Karpas-422 (cell line): ENCODE measurements at regions not wholly inside any gene's neighbourhood (a gene's known extent, or its start where the extent isn't known, plus 50 kb on each side); places are given as distances from the start of the nearest gene placed in this dataset.
"Not testable (repeated sequence)": the region's sequence is repeated elsewhere in the genome, so short reads cannot be mapped to it uniquely, and the experiment has no call there.

Experiments used
- DNase-seq: peaks from one replicate; pipeline ENCODE4 v3.0.0-alpha.2; 2015
- H2AFZ ChIP-seq: fragments of 200-600 bp; sonication (generic); 2 replicates; pipeline ENCODE4 v1.6.1; 2014; ENCODE audit warnings: antibody characterized with exemption, low read length, mixed read lengths
- H3K27ac ChIP-seq: fragments of 200-600 bp; sonication (generic); 2 replicates; pipeline ENCODE4 v1.5.1; 2014; ENCODE audit warnings: mild to moderate bottlenecking, low read length, moderate library complexity
- H3K27me3 ChIP-seq: fragments of 200-600 bp; sonication (generic); 2 replicates; pipeline ENCODE4 v1.6.1; 2014; ENCODE audit warnings: low read length, mixed read lengths
- H3K36me3 ChIP-seq: fragments of 200-600 bp; sonication (generic); 2 replicates; pipeline ENCODE4 v1.6.1; 2014; ENCODE audit warnings: low read length, mixed read lengths; ENCODE audit not compliant: insufficient read depth
- H3K4me1 ChIP-seq: fragments of 200-600 bp; sonication (generic); 2 replicates; pipeline ENCODE4 v1.6.1; 2014; ENCODE audit warnings: mild to moderate bottlenecking, low read length, mixed read lengths
- H3K4me2 ChIP-seq: fragments of 200-600 bp; sonication (generic); 2 replicates; pipeline ENCODE4 v1.6.1; 2014; ENCODE audit warnings: low read length, low read depth, mild to moderate bottlenecking; ENCODE audit not compliant: poor library complexity, severe bottlenecking
- H3K4me3 ChIP-seq: fragments of 200-600 bp; sonication (generic); 2 replicates; pipeline ENCODE4 v1.5.1; 2014; ENCODE audit warnings: mild to moderate bottlenecking, antibody characterized with exemption, low read length, mixed read lengths
- H3K79me2 ChIP-seq: fragments of 200-600 bp; sonication (generic); 2 replicates; pipeline ENCODE4 v1.6.1; 2014; ENCODE audit warnings: mild to moderate bottlenecking, low read length, mixed read lengths
- H3K9ac ChIP-seq: fragments of 200-600 bp; sonication (generic); 2 replicates; pipeline ENCODE4 v1.6.0; 2014; ENCODE audit warnings: low read length
- H3K9me2 ChIP-seq: fragments of 200-600 bp; sonication (generic), shearing (Covaris generic); replicated peaks from 2 replicates; pipeline ENCODE4 v1.6.0; 2014; ENCODE audit warnings: mild to moderate bottlenecking, low read length, moderate library complexity; ENCODE audit not compliant: insufficient read depth
- H3K9me3 ChIP-seq: fragments of 300-700, 200-600 bp; sonication (generic); 2 replicates; pipeline ENCODE4 v1.6.1; 2014; ENCODE audit warnings: low read length, mixed read lengths
- H4K20me1 ChIP-seq: fragments of 200-600 bp; sonication (generic); 2 replicates; pipeline ENCODE4 v1.6.1; 2014; ENCODE audit warnings: mild to moderate bottlenecking, antibody characterized with exemption, low read length, low read depth; ENCODE audit not compliant: insufficient read depth

DNA sequence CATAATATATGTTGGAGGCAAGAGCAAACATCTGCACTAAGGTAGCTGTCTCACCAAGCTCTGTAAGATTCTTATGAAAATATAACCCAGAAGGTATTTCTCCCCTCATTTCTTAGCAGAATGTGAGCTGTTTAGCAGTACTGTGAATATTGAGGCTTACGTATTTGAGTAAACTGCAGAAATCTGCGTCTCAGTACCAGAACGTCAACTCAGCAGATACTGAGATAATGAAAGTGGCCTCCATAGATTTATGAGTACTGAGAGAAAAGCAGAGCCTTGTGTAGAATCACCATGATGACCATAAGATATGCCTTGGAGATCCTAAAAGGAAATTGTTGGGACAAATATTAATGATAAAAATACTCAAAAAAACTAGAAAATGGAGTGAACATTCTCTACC lies 296.7 kb upstream of the TECRL start:
- Histone ChIP-seq H3K9ac (no peak overlapping the region), H3K27me3 (no peaks in the 10 kb centered on the region), H3K4me2 (no peak overlapping the region), H3K79me2 (no peaks in the 10 kb centered on the region), H3K9me3 (peaks cover 19% of the 10 kb centered on the region), H3K9me2 (no peaks in the 10 kb centered on the region), H3K27ac (no peak overlapping the region), H3K36me3 (no peaks in the 10 kb centered on the region), H4K20me1 (no peaks in the 10 kb centered on the region), H2AFZ (no peak overlapping the region), H3K4me1 (no peaks in the 10 kb centered on the region), H3K4me3 (no peak overlapping the region)
- DNase-seq: no peak

DNA sequence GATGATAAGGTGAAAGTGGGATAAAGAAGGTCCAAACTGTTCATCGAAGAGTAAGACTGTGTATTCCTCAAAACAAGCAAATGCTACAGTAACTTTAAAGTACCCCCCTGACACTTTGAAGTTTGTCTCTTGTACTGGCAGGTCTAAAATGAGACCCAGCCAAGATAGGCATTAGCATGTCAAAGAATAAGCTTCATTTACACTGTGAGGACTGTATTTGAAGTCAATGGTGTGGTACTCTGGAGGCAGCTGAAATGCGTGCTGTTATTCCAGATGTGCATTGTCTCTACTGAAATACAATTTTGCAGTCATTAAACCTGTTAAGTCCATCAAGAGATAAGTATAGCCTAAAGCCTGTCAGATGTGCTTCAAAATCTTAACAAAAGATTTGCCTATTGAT lies 288.9 kb upstream of the TECRL start:
- no peak overlapping the region for H2AFZ ChIP-seq
- H3K4me1 ChIP-seq: no peaks in the 10 kb centered on the region
- H3K4me3 ChIP-seq: no peak overlapping the region

DNA sequence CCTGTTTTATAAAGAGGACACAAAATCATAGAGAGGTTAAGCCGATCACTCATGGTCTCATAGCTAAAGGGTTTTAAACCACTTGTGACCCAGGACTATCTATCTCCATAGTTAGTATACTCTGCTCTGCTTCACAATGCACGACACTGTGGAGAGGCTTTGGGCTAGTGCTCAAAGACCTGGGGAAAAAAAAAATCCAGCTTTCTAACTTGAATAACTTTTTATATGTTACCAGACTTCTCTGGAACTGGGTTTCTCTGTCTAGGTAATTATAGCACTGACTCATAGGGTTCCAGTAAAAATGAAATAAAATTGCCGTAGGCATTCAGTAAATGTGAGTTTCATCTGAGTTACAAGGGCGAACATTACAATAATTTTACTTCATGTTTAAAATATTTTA lies 273.7 kb upstream of the TECRL start:
- Histone ChIP-seq H3K27ac (no peak overlapping the region), H3K4me3 (no peak overlapping the region), H3K9me2 (no peaks in the 10 kb centered on the region), H3K36me3 (no peaks in the 10 kb centered on the region), H3K79me2 (no peaks in the 10 kb centered on the region), H3K27me3 (no peaks in the 10 kb centered on the region), H4K20me1 (no peaks in the 10 kb centered on the region), H2AFZ (no peak overlapping the region), H3K4me2 (no peak overlapping the region), H3K4me1 (no peaks in the 10 kb centered on the region), H3K9me3 (peaks cover 13% of the 10 kb centered on the region; the same call in 1 of the 2 replicates), H3K9ac (no peak overlapping the region)
- DNase-seq: no peak

More for the DNA sequence above, 288.9 kb upstream of the TECRL start:
- no peaks in the 10 kb centered on the region for H3K9me2 ChIP-seq
- no peak overlapping the region for H3K4me2 ChIP-seq
- no peaks in the 10 kb centered on the region for H3K36me3 ChIP-seq
- no peaks in the 10 kb centered on the region for H3K27me3 ChIP-seq
- H3K9ac ChIP-seq: no peak overlapping the region
- H3K9me3 ChIP-seq: peaks cover 17% of the 10 kb centered on the region
- DNase-seq: no peak
- no peak overlapping the region for H3K27ac ChIP-seq
- no peaks in the 10 kb centered on the region for H3K79me2 ChIP-seq
- H4K20me1 ChIP-seq: no peaks in the 10 kb centered on the region

DNA sequence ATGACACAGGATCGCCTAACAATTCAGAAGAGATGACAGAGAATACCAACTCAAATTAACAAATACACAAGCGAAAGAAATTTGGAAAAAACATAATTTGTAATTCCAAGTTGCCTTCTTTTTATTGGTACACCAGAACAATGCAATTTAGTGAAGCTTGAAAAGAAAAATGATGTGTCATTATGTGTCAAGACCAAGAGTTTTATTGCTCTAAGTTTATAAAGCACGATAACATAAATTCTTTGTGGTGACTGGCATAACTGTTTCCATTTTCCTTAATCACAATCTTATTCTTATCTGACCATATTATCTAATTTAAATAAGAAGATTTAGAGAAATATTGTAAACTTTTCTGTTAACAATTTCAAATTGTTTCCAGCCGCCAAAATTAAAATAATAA lies 273.2 kb upstream of the TECRL start:
- Histone ChIP-seq H3K36me3 (no peaks in the 10 kb centered on the region), H3K27ac (no peak overlapping the region), H2AFZ (no peak overlapping the region), H3K4me1 (no peaks in the 10 kb centered on the region), H3K27me3 (no peaks in the 10 kb centered on the region), H3K4me3 (no peak overlapping the region), H3K9ac (no peak overlapping the region), H3K9me2 (no peaks in the 10 kb centered on the region), H3K9me3 (peaks cover 10% of the 10 kb centered on the region; the same call in 1 of the 2 replicates), H3K79me2 (no peaks in the 10 kb centered on the region), H4K20me1 (no peaks in the 10 kb centered on the region), H3K4me2 (no peak overlapping the region)
- no peak for DNase-seq

DNA sequence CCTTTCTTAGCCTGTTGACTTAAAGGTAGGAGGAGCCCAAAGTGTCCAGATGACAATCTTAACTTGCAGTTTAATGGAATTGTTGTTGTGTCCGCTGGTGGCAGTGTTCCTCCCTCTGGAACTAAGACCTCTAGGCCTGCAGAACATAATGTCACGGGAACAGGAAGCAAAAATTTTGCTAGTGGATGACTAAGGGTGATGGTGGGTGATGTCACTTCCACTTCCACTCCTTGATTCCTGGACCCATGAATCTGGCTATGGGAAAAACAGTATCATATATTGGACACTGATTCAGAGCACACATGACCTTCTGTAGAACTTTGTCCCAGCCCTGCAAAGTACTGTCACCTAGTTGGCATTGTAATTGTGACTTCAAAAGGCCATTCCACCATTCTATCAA lies 263.9 kb upstream of the TECRL start:
- H4K20me1 ChIP-seq, DNase-seq, H3K27me3 ChIP-seq: not testable (repeated sequence)

DNA sequence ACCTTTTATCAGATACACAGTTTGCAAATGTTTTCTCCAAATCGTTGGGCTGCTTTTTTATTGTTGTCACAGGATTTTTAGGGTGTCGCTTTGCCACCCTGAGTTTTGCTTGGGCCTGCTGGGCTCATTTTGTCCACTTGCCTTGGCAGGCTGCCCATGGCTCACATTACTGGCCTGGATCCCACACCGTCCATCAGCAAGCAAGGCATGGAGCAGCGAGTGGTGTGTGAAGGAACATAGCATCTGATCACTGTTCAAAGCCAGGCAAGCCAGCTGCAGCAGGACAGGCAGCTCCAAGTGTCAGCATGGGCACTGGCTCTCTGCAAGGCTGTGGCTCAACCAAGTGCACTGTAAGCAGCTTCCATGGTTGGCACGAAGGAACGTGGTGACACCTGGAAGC lies 261.4 kb upstream of the TECRL start:
- Histone ChIP-seq H3K36me3 (no peaks in the 10 kb centered on the region), H3K27me3 (no peaks in the 10 kb centered on the region)
- DNase-seq: no peak

More for the DNA sequence above, 263.9 kb upstream of the TECRL start:
- H3K27ac ChIP-seq, H3K9me3 ChIP-seq, H3K36me3 ChIP-seq, H3K9ac ChIP-seq, H3K4me3 ChIP-seq, H3K9me2 ChIP-seq, H2AFZ ChIP-seq, H3K4me1 ChIP-seq, H3K4me2 ChIP-seq, H3K79me2 ChIP-seq: not testable (repeated sequence)

DNA sequence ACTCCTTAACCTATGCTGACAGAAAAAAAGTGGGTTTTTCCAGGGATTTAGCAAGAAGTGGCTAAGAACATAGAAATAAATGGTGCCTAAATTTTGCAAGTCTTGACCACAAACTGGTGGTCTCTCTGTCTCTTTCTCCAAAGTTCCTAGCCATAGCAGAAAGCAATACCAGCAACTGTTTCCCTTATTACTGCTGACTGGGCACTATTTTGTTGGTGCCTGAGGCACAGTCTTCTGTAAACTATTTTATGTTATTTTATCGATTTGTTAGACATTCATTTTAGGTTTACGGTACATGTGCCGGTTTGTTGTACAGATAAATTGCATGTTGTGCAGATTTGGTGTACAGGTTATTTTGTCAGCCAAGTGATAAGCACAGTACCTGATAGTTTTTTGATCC lies 234.6 kb upstream of the TECRL start:
- Histone ChIP-seq H3K4me2 (no peak overlapping the region), H3K4me3 (no peak overlapping the region), H4K20me1 (no peaks in the 10 kb centered on the region), H3K9ac (no peak overlapping the region), H3K4me1 (no peaks in the 10 kb centered on the region), H3K9me2 (no peaks in the 10 kb centered on the region), H3K79me2 (no peaks in the 10 kb centered on the region), H2AFZ (no peak overlapping the region), H3K27me3 (no peaks in the 10 kb centered on the region), H3K27ac (no peak overlapping the region), H3K36me3 (no peaks in the 10 kb centered on the region), H3K9me3 (peaks cover 26% of the 10 kb centered on the region)
- DNase-seq: no peak

More for the DNA sequence above, 261.4 kb upstream of the TECRL start:
- no peak overlapping the region for H3K9ac ChIP-seq
- no peaks in the 10 kb centered on the region for H3K9me2 ChIP-seq
- H3K79me2 ChIP-seq: no peaks in the 10 kb centered on the region
- no peak overlapping the region for H3K4me2 ChIP-seq
- H3K4me1 ChIP-seq: no peaks in the 10 kb centered on the region
- H4K20me1 ChIP-seq: no peaks in the 10 kb centered on the region
- no peaks in the 10 kb centered on the region; the same call in 1 of the 2 replicates for H3K9me3 ChIP-seq
- no peak overlapping the region for H3K4me3 ChIP-seq
- no peak overlapping the region for H3K27ac ChIP-seq
- H2AFZ ChIP-seq: no peak overlapping the region

DNA sequence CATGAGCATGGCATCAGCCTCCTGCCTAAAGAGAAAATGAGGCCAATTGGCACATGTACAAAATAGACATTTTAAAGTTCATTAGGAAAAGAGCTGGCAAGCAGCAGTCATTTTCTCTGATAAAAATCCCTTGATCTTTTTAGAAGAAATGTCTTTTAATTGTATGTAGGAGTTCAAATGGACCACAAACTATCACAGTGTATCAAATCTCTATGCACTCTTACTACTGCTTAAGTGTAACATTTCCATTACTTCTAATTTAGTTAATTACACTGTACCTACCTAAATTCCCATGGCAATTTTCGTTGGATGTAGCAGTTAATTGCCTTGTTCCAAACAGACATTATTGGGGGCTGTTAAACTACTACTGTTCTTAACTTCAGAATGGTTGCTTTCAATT lies 233.7 kb upstream of the TECRL start:
- H3K9ac ChIP-seq: no peak overlapping the region
- no peaks in the 10 kb centered on the region for H3K79me2 ChIP-seq
- no peak for DNase-seq
- no peak overlapping the region for H2AFZ ChIP-seq
- H4K20me1 ChIP-seq: no peaks in the 10 kb centered on the region
- no peaks in the 10 kb centered on the region for H3K4me1 ChIP-seq
- H3K4me3 ChIP-seq: no peak overlapping the region
- no peak overlapping the region for H3K4me2 ChIP-seq
- no peaks in the 10 kb centered on the region for H3K9me2 ChIP-seq
- no peaks in the 10 kb centered on the region for H3K27me3 ChIP-seq
- H3K27ac ChIP-seq: no peak overlapping the region
- no peaks in the 10 kb centered on the region for H3K36me3 ChIP-seq
- peaks cover 18% of the 10 kb centered on the region for H3K9me3 ChIP-seq

DNA sequence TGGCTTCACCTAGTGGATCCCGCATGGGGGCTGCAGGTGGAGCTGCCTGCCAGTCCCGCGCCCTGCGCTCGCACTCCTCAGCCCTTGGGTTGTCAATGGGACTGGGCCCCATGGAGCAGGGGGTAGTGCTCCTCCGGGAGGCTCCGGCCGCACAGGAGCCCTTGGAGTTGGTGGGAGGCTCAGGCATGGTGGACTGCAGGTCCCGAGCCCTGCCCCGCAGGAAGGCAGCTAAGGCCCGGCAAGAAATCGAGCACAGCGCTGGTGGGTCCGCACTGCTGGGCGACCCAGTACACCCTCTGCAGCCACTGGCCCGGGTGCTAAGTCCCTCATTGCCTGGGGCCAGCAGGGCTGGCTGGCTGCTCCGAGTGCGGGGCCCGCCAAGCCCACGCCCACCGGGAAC lies 231.2 kb upstream of the TECRL start:
- not testable (repeated sequence) for H3K4me3 ChIP-seq, H3K79me2 ChIP-seq, H3K4me2 ChIP-seq, H3K36me3 ChIP-seq, DNase-seq, H3K4me1 ChIP-seq, H3K27ac ChIP-seq, H2AFZ ChIP-seq, H3K9me2 ChIP-seq, H3K27me3 ChIP-seq, H3K9ac ChIP-seq, H4K20me1 ChIP-seq
- peaks cover 22% of the 10 kb centered on the region for H3K9me3 ChIP-seq
